ENCODE measurements at regions not wholly inside any gene's neighbourhood (a gene's known extent, or its start where the extent isn't known, plus 50 kb on each side); places are given as distances from the start of the nearest gene placed in this dataset.

GRCh38 chr4:136909626-136910025 lies 622.7 kb downstream of the PCDH18 start:
- no peak for TF ChIP-seq CTCF (conservative IDR thresholded peaks at IDR 0.05)
- TF ChIP-seq EZH2 (IDR thresholded peaks at IDR 0.05; ENCODE audit: low read depth): no peak

All from PC-9 (cell line).